GM23338 (cell line): ENCODE measurements at regions not wholly inside any gene's neighbourhood (a gene's known extent, or its start where the extent isn't known, plus 50 kb on each side); places are given as distances from the start of the nearest gene placed in this dataset.

ENCODE experiments used
- CREB1 ChIP-seq: fragments of 250-450 bp; sonication (Bioruptor Pico); IDR thresholded peaks from 2 replicates; pipeline ENCODE4 v1.5.0; 2020; ENCODE audit warnings: low read depth, mild to moderate bottlenecking, moderate library complexity
- EZH2 ChIP-seq: fragments of 200-600 bp; sonication (generic); IDR thresholded peaks from one replicate; pipeline ENCODE4 v1.8.0; 2017; ENCODE audit warnings: antibody characterized with exemption, mild to moderate bottlenecking, low read depth; ENCODE audit not compliant: unreplicated experiment
- EZH2phosphoT487 ChIP-seq: fragments of 200-600 bp; sonication (generic); IDR thresholded peaks from one replicate; pipeline ENCODE4 v1.8.1; 2018; ENCODE audit warnings: antibody characterized with exemption; ENCODE audit not compliant: unreplicated experiment
- JUNB ChIP-seq: IDR thresholded peaks from one replicate; pipeline ENCODE4 v1.6.1; 2016; ENCODE audit warnings: antibody characterized with exemption; ENCODE audit not compliant: unreplicated experiment
- NANOG ChIP-seq: IDR thresholded peaks from 2 replicates; pipeline ENCODE4 v1.6.1; 2016; ENCODE audit warnings: antibody characterized with exemption, borderline replicate concordance
- POLR2AphosphoS5 ChIP-seq: IDR thresholded peaks from 2 replicates; pipeline ENCODE4 v1.6.1; 2016; ENCODE audit warnings: antibody characterized with exemption, low read depth
- ZNF114 ChIP-seq: fragments of 250-450 bp; sonication (Bioruptor Pico); IDR thresholded peaks from 2 replicates; pipeline ENCODE4 v1.5.0; 2020; ENCODE audit warnings: mild to moderate bottlenecking, moderate library complexity
- ZNF331 ChIP-seq: fragments of 250-450 bp; sonication (Bioruptor Pico); IDR thresholded peaks from 2 replicates; pipeline ENCODE4 v1.5.0; 2020; ENCODE audit warnings: low read depth, mild to moderate bottlenecking, moderate library complexity
- TF ChIP-seq, protein P1 (sequence below): IDR thresholded peaks from one replicate; pipeline ENCODE4 v1.6.1; 2018; ENCODE audit warnings: antibody characterized with exemption; ENCODE audit not compliant: unreplicated experiment
- TF ChIP-seq, protein P2 (sequence below), 2 experiments: fragments of 200-600 bp in 1 of 2; sonication (generic) in 1 of 2; conservative IDR thresholded peaks; 2 replicates each; pipeline versions ENCODE4 v1.5.1 to v1.6.1; 2016 to 2017; ENCODE audit warnings: antibody characterized with exemption in 2 of 2, low read depth in 2 of 2, mild to moderate bottlenecking in 2 of 2, moderate library complexity in 1 of 2
- TF ChIP-seq, protein P3 (sequence below): IDR thresholded peaks from 2 replicates; pipeline ENCODE4 v1.6.1; 2016; ENCODE audit warnings: antibody characterized with exemption
- TF ChIP-seq, protein P4 (sequence below): fragments of 250-450 bp; sonication (Bioruptor Pico); IDR thresholded peaks from 2 replicates; pipeline ENCODE4 v1.5.0; 2020; ENCODE audit warnings: mild to moderate bottlenecking, moderate library complexity

DNA sequence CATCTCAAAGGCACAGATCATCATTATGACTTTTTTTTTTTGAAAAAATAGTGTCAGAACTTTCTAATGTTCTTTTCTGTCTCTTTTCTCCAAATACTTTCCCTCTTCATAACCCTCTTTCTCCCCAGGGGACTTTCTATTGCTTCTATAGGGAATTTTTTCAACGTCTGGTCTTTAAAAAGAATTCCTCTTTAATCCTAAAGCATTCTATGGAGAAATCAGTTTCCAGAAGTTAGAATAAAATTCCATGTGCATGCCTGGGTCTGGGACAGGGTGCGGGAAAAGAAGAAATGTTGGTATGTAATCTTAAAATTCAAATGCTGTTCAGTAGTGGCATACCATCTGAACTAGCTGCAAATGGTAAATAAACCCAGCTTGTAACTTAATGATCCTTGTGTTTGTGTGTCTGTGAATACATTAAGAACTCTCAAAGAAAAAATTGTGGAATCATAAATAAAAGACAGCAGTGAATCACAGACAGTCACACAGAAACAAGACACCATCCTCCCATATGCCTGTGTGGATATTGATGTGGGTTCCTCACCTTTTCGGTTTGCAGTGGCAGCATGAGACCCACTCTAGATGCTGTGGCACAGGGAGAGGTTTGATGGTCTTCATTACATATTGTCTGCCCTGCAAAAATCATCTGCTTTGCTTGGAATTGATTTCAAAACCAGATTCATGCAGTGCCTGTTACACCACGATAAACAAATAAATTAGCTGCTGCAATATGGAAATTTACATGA is 374.7 kb upstream of the NRP1 start:
- TF ChIP-seq, protein P1, sequence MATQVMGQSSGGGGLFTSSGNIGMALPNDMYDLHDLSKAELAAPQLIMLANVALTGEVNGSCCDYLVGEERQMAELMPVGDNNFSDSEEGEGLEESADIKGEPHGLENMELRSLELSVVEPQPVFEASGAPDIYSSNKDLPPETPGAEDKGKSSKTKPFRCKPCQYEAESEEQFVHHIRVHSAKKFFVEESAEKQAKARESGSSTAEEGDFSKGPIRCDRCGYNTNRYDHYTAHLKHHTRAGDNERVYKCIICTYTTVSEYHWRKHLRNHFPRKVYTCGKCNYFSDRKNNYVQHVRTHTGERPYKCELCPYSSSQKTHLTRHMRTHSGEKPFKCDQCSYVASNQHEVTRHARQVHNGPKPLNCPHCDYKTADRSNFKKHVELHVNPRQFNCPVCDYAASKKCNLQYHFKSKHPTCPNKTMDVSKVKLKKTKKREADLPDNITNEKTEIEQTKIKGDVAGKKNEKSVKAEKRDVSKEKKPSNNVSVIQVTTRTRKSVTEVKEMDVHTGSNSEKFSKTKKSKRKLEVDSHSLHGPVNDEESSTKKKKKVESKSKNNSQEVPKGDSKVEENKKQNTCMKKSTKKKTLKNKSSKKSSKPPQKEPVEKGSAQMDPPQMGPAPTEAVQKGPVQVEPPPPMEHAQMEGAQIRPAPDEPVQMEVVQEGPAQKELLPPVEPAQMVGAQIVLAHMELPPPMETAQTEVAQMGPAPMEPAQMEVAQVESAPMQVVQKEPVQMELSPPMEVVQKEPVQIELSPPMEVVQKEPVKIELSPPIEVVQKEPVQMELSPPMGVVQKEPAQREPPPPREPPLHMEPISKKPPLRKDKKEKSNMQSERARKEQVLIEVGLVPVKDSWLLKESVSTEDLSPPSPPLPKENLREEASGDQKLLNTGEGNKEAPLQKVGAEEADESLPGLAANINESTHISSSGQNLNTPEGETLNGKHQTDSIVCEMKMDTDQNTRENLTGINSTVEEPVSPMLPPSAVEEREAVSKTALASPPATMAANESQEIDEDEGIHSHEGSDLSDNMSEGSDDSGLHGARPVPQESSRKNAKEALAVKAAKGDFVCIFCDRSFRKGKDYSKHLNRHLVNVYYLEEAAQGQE: no peak
- TF ChIP-seq EZH2 (no peak), POLR2AphosphoS5 (no peak), EZH2phosphoT487 (no peak), CREB1 (CRISPR knock-in tag) (no peak), ZNF114 (CRISPR knock-in tag) (no peak), ZNF331 (CRISPR knock-in tag) (no peak), JUNB (no peak), NANOG (no peak)
- TF ChIP-seq, protein P2, sequence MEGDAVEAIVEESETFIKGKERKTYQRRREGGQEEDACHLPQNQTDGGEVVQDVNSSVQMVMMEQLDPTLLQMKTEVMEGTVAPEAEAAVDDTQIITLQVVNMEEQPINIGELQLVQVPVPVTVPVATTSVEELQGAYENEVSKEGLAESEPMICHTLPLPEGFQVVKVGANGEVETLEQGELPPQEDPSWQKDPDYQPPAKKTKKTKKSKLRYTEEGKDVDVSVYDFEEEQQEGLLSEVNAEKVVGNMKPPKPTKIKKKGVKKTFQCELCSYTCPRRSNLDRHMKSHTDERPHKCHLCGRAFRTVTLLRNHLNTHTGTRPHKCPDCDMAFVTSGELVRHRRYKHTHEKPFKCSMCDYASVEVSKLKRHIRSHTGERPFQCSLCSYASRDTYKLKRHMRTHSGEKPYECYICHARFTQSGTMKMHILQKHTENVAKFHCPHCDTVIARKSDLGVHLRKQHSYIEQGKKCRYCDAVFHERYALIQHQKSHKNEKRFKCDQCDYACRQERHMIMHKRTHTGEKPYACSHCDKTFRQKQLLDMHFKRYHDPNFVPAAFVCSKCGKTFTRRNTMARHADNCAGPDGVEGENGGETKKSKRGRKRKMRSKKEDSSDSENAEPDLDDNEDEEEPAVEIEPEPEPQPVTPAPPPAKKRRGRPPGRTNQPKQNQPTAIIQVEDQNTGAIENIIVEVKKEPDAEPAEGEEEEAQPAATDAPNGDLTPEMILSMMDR (conservative IDR thresholded peaks at IDR 0.05; ENCODE audit: low read depth in 2 of 2): no peak
- TF ChIP-seq, protein P3, sequence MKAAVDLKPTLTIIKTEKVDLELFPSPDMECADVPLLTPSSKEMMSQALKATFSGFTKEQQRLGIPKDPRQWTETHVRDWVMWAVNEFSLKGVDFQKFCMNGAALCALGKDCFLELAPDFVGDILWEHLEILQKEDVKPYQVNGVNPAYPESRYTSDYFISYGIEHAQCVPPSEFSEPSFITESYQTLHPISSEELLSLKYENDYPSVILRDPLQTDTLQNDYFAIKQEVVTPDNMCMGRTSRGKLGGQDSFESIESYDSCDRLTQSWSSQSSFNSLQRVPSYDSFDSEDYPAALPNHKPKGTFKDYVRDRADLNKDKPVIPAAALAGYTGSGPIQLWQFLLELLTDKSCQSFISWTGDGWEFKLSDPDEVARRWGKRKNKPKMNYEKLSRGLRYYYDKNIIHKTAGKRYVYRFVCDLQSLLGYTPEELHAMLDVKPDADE: no peak
- TF ChIP-seq, protein P4, sequence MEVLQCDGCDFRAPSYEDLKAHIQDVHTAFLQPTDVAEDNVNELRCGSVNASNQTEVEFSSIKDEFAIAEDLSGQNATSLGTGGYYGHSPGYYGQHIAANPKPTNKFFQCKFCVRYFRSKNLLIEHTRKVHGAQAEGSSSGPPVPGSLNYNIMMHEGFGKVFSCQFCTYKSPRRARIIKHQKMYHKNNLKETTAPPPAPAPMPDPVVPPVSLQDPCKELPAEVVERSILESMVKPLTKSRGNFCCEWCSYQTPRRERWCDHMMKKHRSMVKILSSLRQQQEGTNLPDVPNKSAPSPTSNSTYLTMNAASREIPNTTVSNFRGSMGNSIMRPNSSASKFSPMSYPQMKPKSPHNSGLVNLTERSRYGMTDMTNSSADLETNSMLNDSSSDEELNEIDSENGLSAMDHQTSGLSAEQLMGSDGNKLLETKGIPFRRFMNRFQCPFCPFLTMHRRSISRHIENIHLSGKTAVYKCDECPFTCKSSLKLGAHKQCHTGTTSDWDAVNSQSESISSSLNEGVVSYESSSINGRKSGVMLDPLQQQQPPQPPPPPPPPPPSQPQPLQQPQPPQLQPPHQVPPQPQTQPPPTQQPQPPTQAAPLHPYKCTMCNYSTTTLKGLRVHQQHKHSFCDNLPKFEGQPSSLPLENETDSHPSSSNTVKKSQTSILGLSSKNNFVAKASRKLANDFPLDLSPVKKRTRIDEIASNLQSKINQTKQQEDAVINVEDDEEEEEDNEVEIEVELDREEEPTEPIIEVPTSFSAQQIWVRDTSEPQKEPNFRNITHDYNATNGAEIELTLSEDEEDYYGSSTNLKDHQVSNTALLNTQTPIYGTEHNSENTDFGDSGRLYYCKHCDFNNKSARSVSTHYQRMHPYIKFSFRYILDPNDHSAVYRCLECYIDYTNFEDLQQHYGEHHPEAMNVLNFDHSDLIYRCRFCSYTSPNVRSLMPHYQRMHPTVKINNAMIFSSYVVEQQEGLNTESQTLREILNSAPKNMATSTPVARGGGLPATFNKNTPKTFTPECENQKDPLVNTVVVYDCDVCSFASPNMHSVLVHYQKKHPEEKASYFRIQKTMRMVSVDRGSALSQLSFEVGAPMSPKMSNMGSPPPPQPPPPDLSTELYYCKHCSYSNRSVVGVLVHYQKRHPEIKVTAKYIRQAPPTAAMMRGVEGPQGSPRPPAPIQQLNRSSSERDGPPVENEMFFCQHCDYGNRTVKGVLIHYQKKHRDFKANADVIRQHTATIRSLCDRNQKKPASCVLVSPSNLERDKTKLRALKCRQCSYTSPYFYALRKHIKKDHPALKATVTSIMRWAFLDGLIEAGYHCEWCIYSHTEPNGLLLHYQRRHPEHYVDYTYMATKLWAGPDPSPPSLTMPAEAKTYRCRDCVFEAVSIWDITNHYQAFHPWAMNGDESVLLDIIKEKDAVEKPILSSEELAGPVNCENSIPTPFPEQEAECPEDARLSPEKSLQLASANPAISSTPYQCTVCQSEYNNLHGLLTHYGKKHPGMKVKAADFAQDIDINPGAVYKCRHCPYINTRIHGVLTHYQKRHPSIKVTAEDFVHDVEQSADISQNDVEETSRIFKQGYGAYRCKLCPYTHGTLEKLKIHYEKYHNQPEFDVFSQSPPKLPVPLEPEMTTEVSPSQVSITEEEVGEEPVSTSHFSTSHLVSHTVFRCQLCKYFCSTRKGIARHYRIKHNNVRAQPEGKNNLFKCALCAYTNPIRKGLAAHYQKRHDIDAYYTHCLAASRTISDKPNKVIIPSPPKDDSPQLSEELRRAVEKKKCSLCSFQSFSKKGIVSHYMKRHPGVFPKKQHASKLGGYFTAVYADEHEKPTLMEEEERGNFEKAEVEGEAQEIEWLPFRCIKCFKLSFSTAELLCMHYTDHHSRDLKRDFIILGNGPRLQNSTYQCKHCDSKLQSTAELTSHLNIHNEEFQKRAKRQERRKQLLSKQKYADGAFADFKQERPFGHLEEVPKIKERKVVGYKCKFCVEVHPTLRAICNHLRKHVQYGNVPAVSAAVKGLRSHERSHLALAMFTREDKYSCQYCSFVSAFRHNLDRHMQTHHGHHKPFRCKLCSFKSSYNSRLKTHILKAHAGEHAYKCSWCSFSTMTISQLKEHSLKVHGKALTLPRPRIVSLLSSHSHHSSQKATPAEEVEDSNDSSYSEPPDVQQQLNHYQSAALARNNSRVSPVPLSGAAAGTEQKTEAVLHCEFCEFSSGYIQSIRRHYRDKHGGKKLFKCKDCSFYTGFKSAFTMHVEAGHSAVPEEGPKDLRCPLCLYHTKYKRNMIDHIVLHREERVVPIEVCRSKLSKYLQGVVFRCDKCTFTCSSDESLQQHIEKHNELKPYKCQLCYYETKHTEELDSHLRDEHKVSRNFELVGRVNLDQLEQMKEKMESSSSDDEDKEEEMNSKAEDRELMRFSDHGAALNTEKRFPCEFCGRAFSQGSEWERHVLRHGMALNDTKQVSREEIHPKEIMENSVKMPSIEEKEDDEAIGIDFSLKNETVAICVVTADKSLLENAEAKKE (CRISPR knock-in tag): no peak
